Tibial nerve (tissue), 4 donors: ENCODE measurements at regions not wholly inside any gene's neighbourhood (a gene's known extent, or its start where the extent isn't known, plus 50 kb on each side); places are given as distances from the start of the nearest gene placed in this dataset.
"Not testable (repeated sequence)": the region's sequence is repeated elsewhere in the genome, so short reads cannot be mapped to it uniquely, and the experiment has no call there.

Source experiments
- DNase-seq, 2 donors: peaks; one replicate each; pipeline ENCODE4 v3.0.0-alpha.2; 2019; ENCODE audit warnings: low spot score in 2 of 2
- H3K27ac ChIP-seq, 4 donors: fragments of 200-600 bp; sonication (generic) in 3 of 4; one replicate each; pipeline ENCODE4 v1.5.1; 2017 to 2019; ENCODE audit warnings: mild to moderate bottlenecking in 1 of 4
- H3K27me3 ChIP-seq, 2 donors: fragments of 200-600 bp; sonication (generic) in 1 of 2; one replicate each; pipeline versions ENCODE4 v1.5.1 to v1.6.0; 2017 to 2019
- H3K36me3 ChIP-seq, 3 donors: fragments of 200-600 bp; sonication (generic); one replicate each; pipeline ENCODE4 v1.5.1; 2018 to 2019
- H3K4me1 ChIP-seq, 4 donors: fragments of 200-600 bp; sonication (generic) in 3 of 4; one replicate each; pipeline ENCODE4 v1.5.1; 2017 to 2019
- H3K4me3 ChIP-seq, 4 donors: fragments of 200-600 bp; sonication (generic) in 3 of 4; one replicate each; pipeline ENCODE4 v1.5.1; 2017 to 2019; ENCODE audit warnings: mild to moderate bottlenecking in 1 of 4, moderate library complexity in 1 of 4
- H3K9me3 ChIP-seq, 4 donors: fragments of 200-600 bp; sonication (generic) in 3 of 4; one replicate each; pipeline ENCODE4 v1.5.1; 2017 to 2019
- EP300 ChIP-seq, 2 donors: sonication (generic); formaldehyde crosslinking; IDR thresholded peaks; one replicate each; pipeline ENCODE4 v1.6.1; 2017; ENCODE audit warnings: antibody characterized with exemption in 2 of 2, mild to moderate bottlenecking in 1 of 2
- POLR2A ChIP-seq, 2 donors: fragments of 450-650 bp; IDR thresholded peaks; one replicate each; pipeline ENCODE4 v1.6.1; 2017; ENCODE audit warnings: antibody characterized with exemption in 2 of 2, mild to moderate bottlenecking in 2 of 2, moderate library complexity in 2 of 2
- WGBS, 2 donors: methylation state at CpG; one replicate each; pipeline ENCODE4 v1.1.5; 2018; 5-methylcytosine and 5-hydroxymethylcytosine counted together
- TF ChIP-seq, protein P1 (sequence below), 5 experiments: fragments of 200-600 bp in 3 of 5; fragments of 450-650 bp in 2 of 5; sonication (generic) in 3 of 5; IDR thresholded peaks; one replicate each; pipeline ENCODE4 v1.5.1; 2016 to 2019; ENCODE audit warnings: antibody characterized with exemption in 5 of 5, mild to moderate bottlenecking in 3 of 5, moderate library complexity in 2 of 5

DNA sequence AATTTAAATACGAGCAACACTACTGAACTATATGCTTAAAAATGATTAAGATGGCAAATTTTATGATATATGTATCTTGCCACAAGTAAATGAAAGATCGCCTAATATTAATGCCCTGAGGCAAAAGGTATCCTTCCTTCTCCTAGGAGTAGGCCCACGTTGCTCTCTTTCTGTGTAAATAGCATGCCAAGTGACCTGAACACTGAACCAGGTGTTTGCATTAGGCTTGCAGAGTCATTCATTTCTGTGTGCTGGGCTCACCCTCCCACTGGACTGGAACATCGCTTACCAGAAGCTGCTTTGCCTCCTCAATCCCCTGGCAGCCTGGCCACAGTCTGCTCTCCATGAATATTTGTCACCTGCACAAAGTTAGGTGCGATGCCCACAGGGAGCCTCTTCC is 83.3 kb upstream of the TNFSF11 start:
- TF ChIP-seq, protein P1, sequence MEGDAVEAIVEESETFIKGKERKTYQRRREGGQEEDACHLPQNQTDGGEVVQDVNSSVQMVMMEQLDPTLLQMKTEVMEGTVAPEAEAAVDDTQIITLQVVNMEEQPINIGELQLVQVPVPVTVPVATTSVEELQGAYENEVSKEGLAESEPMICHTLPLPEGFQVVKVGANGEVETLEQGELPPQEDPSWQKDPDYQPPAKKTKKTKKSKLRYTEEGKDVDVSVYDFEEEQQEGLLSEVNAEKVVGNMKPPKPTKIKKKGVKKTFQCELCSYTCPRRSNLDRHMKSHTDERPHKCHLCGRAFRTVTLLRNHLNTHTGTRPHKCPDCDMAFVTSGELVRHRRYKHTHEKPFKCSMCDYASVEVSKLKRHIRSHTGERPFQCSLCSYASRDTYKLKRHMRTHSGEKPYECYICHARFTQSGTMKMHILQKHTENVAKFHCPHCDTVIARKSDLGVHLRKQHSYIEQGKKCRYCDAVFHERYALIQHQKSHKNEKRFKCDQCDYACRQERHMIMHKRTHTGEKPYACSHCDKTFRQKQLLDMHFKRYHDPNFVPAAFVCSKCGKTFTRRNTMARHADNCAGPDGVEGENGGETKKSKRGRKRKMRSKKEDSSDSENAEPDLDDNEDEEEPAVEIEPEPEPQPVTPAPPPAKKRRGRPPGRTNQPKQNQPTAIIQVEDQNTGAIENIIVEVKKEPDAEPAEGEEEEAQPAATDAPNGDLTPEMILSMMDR (IDR thresholded peaks at IDR 0.05), result no peak
- TF ChIP-seq EP300 (IDR thresholded peaks at IDR 0.05) (no peak), POLR2A (IDR thresholded peaks at IDR 0.05) (no peak)
- no peak for DNase-seq
- Histone ChIP-seq H3K36me3 (no peaks in the 10 kb centered on the region), H3K4me3 (no peak overlapping the region), H3K9me3 (no peaks in the 10 kb centered on the region), H3K27ac (no peak overlapping the region), H3K27me3 (no peaks in the 10 kb centered on the region), H3K4me1 (no peaks in the 10 kb centered on the region)
- 69 to 92% methylated on average over 4 to 5 of the region's 5 CpGs for WGBS, 2 donors

DNA sequence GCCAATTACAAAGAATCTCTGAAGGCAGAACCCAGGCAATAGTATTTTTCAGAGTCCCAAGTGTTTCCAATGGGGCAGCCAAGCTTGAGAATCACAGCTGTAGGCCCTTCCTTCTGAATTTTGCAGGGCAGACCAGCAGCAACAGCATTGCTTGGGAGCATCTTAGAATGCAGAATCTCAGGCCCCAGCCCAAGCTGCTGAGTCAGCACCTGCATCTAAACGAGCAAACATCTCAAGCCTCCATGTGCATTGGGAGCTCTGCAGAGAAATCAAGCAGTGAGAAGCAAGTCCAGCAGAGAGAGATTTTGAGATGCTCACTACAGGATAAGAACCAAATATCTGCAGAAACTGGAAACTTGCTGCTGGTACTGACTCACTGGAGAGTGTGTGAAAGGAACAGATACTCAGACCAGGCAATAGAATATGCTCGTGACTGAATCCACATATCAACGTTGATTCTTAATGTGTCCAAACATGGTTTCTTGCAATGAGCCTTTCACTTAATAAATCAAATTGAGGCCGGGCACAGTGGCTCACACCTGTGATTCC is 81.5 kb upstream of the TNFSF11 start:
- Histone ChIP-seq H3K36me3 (no peaks in the 10 kb centered on the region), H3K9me3 (no peaks in the 10 kb centered on the region), H3K4me3 (no peak overlapping the region), H3K27ac (no peak overlapping the region), H3K4me1 (no peaks in the 10 kb centered on the region), H3K27me3 (no peaks in the 10 kb centered on the region)
- WGBS, 2 donors, result 83 to 92% methylated on average over 4 of the region's 4 CpGs
- no peak for DNase-seq
- TF ChIP-seq POLR2A (IDR thresholded peaks at IDR 0.05) (no peak), EP300 (IDR thresholded peaks at IDR 0.05) (no peak)
- TF ChIP-seq, protein P1 (IDR thresholded peaks at IDR 0.05), result no peak

DNA sequence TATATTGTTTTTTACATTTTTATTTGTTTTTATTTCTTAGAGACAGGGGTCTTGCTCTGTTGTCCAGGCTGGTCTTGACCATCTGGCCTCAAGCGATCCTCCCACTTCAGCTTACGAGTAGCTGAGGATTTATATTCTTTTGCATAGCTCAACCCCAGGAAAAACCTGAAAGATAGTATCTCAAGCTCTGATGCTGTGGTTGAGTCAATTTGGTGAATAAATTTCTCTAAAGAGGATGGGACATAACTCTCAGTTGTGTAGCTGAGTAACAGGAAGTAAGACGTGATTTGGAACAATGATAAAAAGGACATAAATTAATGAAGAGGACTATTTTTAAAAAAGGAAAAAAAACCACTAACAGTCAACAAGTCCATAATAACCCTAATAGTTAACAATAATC is 79.8 kb upstream of the TNFSF11 start:
- no peak for TF ChIP-seq EP300 (IDR thresholded peaks at IDR 0.05)
- no peak for TF ChIP-seq POLR2A (IDR thresholded peaks at IDR 0.05)
- TF ChIP-seq, protein P1 (IDR thresholded peaks at IDR 0.05), result no peak
- Histone ChIP-seq H3K27ac (no peak overlapping the region), H3K4me3 (no peak overlapping the region), H3K36me3 (no peaks in the 10 kb centered on the region), H3K4me1 (no peaks in the 10 kb centered on the region), H3K27me3 (no peaks in the 10 kb centered on the region), H3K9me3 (no peaks in the 10 kb centered on the region)
- WGBS, 2 donors, result 59 to 64% methylated on average over 3 of the region's 3 CpGs
- no peak for DNase-seq

DNA sequence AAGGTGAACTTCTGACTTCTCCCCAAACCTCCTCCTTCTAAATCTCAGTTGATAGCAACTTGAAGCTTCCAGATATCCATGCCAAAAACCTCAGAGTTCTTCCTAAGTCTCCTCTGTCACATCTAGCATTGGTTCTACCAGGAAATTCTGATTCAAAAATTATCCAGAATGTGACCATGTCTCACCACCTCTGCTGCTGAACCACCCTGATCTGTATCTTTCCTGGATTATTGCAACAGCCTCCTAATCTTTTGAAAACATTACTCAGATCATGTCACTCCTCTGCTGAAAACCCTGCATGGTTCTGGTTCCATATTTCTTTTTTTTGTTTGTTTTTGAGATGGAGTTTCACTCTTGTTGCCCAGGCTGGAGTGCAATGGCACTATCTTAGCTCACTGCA is 78.7 kb upstream of the TNFSF11 start:
- Histone ChIP-seq H3K4me3 (no peak overlapping the region), H3K27me3 (no peaks in the 10 kb centered on the region), H3K4me1 (no peaks in the 10 kb centered on the region), H3K9me3 (no peaks in the 10 kb centered on the region), H3K36me3 (no peaks in the 10 kb centered on the region), H3K27ac (no peak overlapping the region)
- TF ChIP-seq, protein P1 (IDR thresholded peaks at IDR 0.05), result no peak
- TF ChIP-seq EP300 (IDR thresholded peaks at IDR 0.05) (no peak), POLR2A (IDR thresholded peaks at IDR 0.05) (no peak)
- no peak for DNase-seq

DNA sequence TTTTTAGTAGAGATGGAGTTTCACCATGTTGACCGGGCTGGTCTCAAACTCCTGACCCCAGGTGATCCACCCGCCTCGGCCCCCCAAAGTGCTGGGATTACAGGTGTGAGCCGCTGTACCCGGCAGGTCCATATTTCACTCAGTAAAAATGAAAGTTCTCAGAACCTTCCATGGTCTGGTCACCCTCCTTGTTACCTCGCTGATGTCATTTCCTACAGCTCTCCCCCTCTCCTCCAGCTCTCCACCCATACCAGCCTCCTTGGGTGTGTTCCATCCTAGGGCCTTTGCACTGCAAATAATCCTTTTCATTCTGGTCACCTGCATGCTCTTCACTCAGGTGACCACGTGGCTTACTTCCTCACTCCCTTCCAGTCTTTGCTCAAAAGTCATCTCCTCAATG is 78.2 kb upstream of the TNFSF11 start:
- no peaks in the 10 kb centered on the region for H3K9me3 ChIP-seq
- 81 to 92% methylated on average over 7 of the region's 7 CpGs for WGBS, 2 donors
- H3K27me3 ChIP-seq, result no peaks in the 10 kb centered on the region
- no peaks in the 10 kb centered on the region for H3K4me1 ChIP-seq
- H3K36me3 ChIP-seq, result no peaks in the 10 kb centered on the region
- TF ChIP-seq, protein P1 (IDR thresholded peaks at IDR 0.05), result no peak
- DNase-seq, result no peak
- no peak overlapping the region for H3K27ac ChIP-seq
- no peak overlapping the region for H3K4me3 ChIP-seq

DNA sequence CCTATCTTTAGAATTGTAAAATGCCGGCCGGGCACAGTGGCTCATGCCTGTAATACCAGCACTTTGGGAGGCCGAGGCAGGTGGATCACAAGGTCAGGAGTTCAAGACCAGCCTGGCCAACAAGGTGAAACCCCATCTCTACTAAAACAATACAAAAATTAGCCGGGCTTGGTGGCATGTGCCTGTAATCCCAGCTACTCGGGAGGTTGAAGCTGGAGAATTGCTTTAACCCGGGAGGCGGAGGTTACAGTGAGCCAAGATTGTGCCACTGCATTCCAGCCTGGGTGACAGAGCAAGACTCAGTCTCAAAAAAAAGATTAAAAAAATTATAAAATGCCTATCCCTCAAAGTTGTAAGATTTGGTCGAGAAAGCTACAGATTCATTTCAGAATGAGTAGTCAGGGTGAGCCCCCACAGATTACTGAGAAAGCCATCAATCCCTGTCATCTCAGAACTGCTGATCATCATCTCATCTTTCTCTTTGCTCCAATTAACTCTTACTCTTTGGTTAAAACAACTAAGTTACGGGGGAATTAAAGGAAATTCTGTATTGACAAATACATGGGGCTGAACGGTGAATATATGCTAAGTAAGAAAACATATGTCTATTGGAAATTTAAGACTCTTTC is 76.9 kb upstream of the TNFSF11 start:
- not testable (repeated sequence) for DNase-seq, H3K4me1 ChIP-seq, H3K36me3 ChIP-seq, H3K9me3 ChIP-seq, H3K4me3 ChIP-seq, H3K27ac ChIP-seq, H3K27me3 ChIP-seq
- 81 to 87% methylated on average over 10 of the region's 10 CpGs for WGBS, 2 donors
